PC-9 (cell line): ENCODE measurements at regions not wholly inside any gene's neighbourhood (a gene's known extent, or its start where the extent isn't known, plus 50 kb on each side); places are given as distances from the start of the nearest gene placed in this dataset.

Experiments used
- BruUV-seq: library from RNA; stranded (reverse); fragments of 400-500 nt; replicated peaks from 2 replicates; lab custom pipeline; 2021; lab: Mats Ljungman, UMichigan
- CTCF ChIA-PET: fragments of 300-600 bp; sonication (Branson Sonifier 250); formaldehyde crosslinking; loops from one replicate; lab custom pipeline; 2022; ENCODE audit warnings: antibody characterized with exemption; lab: Charles Lee
- POLR2A ChIA-PET: fragments of 300-600 bp; sonication (Branson Sonifier 250); formaldehyde crosslinking; loops from one replicate; lab custom pipeline; 2022; ENCODE audit warnings: antibody characterized with exemption; ENCODE audit not compliant: unreplicated experiment; lab: Charles Lee
- DNase-seq, 2 experiments: peaks; one replicate each; pipeline versions ENCODE4 v3.0.0 to v3.0.0-alpha.2; 2015 to 2022; ENCODE audit warnings: mixed read lengths in 1 of 2
- H2AFZ ChIP-seq: fragments of 200-600 bp; sonication (generic); 2 replicates; pipeline ENCODE4 v1.8.1; 2017; ENCODE audit warnings: antibody characterized with exemption
- H3F3A ChIP-seq: fragments of 200-600 bp; sonication (generic); 2 replicates; pipeline ENCODE4 v1.8.1; 2017; ENCODE audit warnings: antibody characterized with exemption, mild to moderate bottlenecking, low read depth; ENCODE audit not compliant: insufficient read depth
- H3K27ac ChIP-seq: fragments of 200-600 bp; sonication (generic); 2 replicates; pipeline ENCODE4 v1.6.1; 2016; ENCODE audit warnings: mixed run types
- H3K27me3 ChIP-seq: fragments of 200-600 bp; sonication (generic); 2 replicates; pipeline ENCODE4 v1.6.1; 2016; ENCODE audit warnings: low read depth, mixed run types; ENCODE audit not compliant: insufficient read depth
- H3K36me3 ChIP-seq: fragments of 200-600 bp; sonication (generic); 2 replicates; pipeline ENCODE4 v1.6.1; 2016; ENCODE audit warnings: low read depth, mixed run types
- H3K4me1 ChIP-seq: fragments of 200-600 bp; sonication (generic); replicated peaks from 2 replicates; pipeline ENCODE4 v1.6.1; 2016; ENCODE audit warnings: mixed run types; ENCODE audit not compliant: insufficient read depth
- H3K4me2 ChIP-seq: fragments of 200-600 bp; sonication (generic); 2 replicates; pipeline ENCODE4 v1.6.1; 2017; ENCODE audit warnings: mixed run types
- H3K4me3 ChIP-seq: fragments of 200-600 bp; sonication (generic); 2 replicates; pipeline ENCODE4 v1.6.1; 2016; ENCODE audit warnings: mixed run types
- H3K79me2 ChIP-seq: fragments of 200-600 bp; sonication (generic); 2 replicates; pipeline ENCODE4 v1.6.1; 2017; ENCODE audit warnings: low read depth, mixed run types
- H3K9me2 ChIP-seq: fragments of 200-600 bp; sonication (generic); 2 replicates; pipeline ENCODE4 v1.8.1; 2017; ENCODE audit warnings: mild to moderate bottlenecking; ENCODE audit not compliant: insufficient read depth
- H3K9me3 ChIP-seq: fragments of 200-600 bp; sonication (generic); 2 replicates; pipeline ENCODE4 v1.8.1; 2016; ENCODE audit warnings: low read depth; ENCODE audit not compliant: insufficient read depth
- H4K20me1 ChIP-seq: fragments of 200-600 bp; sonication (generic); 2 replicates; pipeline ENCODE4 v1.8.1; 2017; ENCODE audit not compliant: insufficient read depth
- EZH2 ChIP-seq: fragments of 200-600 bp; sonication (generic); IDR thresholded peaks from 2 replicates; pipeline ENCODE4 v1.8.0; 2017; ENCODE audit warnings: antibody characterized with exemption, low read depth
- intact Hi-C: fragments of 100-400 bp; cut with micrococcal nuclease; formaldehyde crosslinking; loops from one replicate; pipeline ENCODE4 v1.10.0; 2022; ENCODE audit not compliant: unreplicated experiment
- TF ChIP-seq, protein P1 (sequence below): fragments of 200-600 bp; sonication (generic); conservative IDR thresholded peaks from 2 replicates; pipeline ENCODE4 v1.6.1; 2017; ENCODE audit warnings: mixed run types, antibody characterized with exemption, mild to moderate bottlenecking, moderate library complexity

DNA sequence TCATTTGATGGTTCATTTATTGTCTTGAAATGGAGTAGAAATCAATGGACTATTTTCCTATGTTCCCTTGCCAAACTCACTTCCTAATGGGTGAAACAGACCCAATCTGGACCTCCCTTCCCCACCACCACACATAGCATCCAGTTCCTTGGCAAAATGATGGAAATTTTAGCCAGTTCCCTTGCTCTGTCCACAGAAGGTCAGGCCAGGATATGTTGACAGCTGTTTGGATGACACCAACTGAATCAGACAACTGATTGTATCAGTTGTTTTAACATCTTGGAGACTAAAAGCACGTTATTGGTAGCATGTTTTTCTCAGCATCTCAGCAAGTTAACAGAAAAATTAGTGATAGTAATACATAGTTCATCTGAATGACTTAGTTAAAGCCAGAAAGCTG, 534.8 kb downstream of the PSAT1 start:
- no peaks in the 10 kb centered on the region for H3K4me1 ChIP-seq
- intact Hi-C loops, result loop anchor here (10.0 kb wide), 1 partner anchor 93 kb away; no protein-coding TSS in a partner anchor
- no peak overlapping the region for H3K27ac ChIP-seq
- no peaks in the 10 kb centered on the region for H3K9me2 ChIP-seq
- H2AFZ ChIP-seq, result no peak overlapping the region
- ChIA-PET CTCF (no interaction called here), POLR2A (no interaction called here)
- no peak overlapping the region for H3K4me2 ChIP-seq
- no peaks in the 10 kb centered on the region for H3F3A ChIP-seq
- no peaks in the 10 kb centered on the region for H3K79me2 ChIP-seq
- BruUV-seq, result no TSS peak
- no peaks in the 10 kb centered on the region for H3K36me3 ChIP-seq
- H3K27me3 ChIP-seq, result no peaks in the 10 kb centered on the region
- H4K20me1 ChIP-seq, result no peaks in the 10 kb centered on the region
- no peak overlapping the region for H3K4me3 ChIP-seq
- no peaks in the 10 kb centered on the region for H3K9me3 ChIP-seq
- TF ChIP-seq, protein P1, sequence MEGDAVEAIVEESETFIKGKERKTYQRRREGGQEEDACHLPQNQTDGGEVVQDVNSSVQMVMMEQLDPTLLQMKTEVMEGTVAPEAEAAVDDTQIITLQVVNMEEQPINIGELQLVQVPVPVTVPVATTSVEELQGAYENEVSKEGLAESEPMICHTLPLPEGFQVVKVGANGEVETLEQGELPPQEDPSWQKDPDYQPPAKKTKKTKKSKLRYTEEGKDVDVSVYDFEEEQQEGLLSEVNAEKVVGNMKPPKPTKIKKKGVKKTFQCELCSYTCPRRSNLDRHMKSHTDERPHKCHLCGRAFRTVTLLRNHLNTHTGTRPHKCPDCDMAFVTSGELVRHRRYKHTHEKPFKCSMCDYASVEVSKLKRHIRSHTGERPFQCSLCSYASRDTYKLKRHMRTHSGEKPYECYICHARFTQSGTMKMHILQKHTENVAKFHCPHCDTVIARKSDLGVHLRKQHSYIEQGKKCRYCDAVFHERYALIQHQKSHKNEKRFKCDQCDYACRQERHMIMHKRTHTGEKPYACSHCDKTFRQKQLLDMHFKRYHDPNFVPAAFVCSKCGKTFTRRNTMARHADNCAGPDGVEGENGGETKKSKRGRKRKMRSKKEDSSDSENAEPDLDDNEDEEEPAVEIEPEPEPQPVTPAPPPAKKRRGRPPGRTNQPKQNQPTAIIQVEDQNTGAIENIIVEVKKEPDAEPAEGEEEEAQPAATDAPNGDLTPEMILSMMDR, result no peak
- TF ChIP-seq EZH2, result no peak
- DNase-seq, result no peak

DNA sequence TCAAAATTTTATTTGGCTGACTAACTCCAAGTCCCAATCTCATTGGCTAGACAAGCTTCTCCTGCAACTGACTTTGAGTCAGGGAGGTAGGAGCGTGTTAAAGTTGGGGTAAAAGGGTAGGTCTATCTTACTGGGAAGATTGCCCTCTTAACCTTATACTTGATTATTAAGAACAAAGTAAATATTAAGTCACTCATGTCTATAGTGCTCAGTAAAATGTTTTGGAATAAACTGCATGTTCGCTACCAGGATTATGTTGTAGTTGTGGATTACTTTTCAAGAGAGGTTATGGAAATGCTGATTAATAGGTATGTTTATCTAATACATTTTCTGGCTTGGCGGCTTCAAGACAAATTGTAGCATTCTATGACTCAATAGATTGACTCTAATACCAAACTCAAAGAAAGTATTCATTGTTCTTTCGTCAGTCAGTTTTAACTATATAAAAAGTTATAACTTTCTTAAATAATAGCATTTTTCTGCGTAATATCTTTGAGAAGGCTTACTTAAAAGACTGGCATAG, 539.1 kb downstream of the PSAT1 start:
- H4K20me1 ChIP-seq, result no peaks in the 10 kb centered on the region
- no peaks in the 10 kb centered on the region for H3K9me2 ChIP-seq
- no TSS peak for BruUV-seq
- no peak overlapping the region for H2AFZ ChIP-seq
- no peaks in the 10 kb centered on the region for H3K9me3 ChIP-seq
- CTCF ChIA-PET, result no interaction called here
- TF ChIP-seq EZH2, result no peak
- TF ChIP-seq, protein P1, result no peak
- H3K4me1 ChIP-seq, result no peaks in the 10 kb centered on the region
- DNase-seq, result no peak
- no peaks in the 10 kb centered on the region for H3K36me3 ChIP-seq
- no peak overlapping the region for H3K4me3 ChIP-seq
- intact Hi-C loops, result loop anchor here (10.0 kb wide), 1 partner anchor 89 kb away; no protein-coding TSS in a partner anchor
- H3K79me2 ChIP-seq, result no peaks in the 10 kb centered on the region
- no peaks in the 10 kb centered on the region for H3K27me3 ChIP-seq
- H3F3A ChIP-seq, result no peaks in the 10 kb centered on the region
- H3K27ac ChIP-seq, result no peak overlapping the region
- H3K4me2 ChIP-seq, result no peak overlapping the region
- POLR2A ChIA-PET, result no interaction called here

DNA sequence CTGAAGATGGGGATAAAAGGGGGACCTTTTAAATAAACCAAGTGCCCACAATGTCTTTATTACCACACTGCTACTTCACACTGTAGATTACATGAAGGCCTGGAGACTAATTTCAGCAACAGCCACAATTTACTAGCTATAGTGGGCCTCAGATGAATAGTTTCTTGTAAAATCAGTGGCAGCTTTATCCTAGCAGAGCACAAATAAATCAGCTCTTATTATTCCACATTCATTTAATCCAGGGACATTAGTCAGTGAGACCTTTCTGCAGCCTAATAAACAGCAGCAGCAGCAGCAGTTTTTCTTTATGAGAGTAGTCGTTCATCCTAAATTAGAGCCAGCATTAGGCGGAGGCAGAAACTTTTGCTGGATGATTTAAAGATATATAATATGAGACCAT, 542.3 kb downstream of the PSAT1 start:
- Histone ChIP-seq H3K9me3 (no peaks in the 10 kb centered on the region), H3K9me2 (no peaks in the 10 kb centered on the region), H3K27ac (no peak overlapping the region), H2AFZ (no peak overlapping the region), H3K36me3 (no peaks in the 10 kb centered on the region), H3F3A (no peaks in the 10 kb centered on the region), H3K4me3 (no peak overlapping the region), H3K79me2 (no peaks in the 10 kb centered on the region), H3K4me2 (no peak overlapping the region), H3K4me1 (no peaks in the 10 kb centered on the region), H3K27me3 (no peaks in the 10 kb centered on the region), H4K20me1 (no peaks in the 10 kb centered on the region)
- no TSS peak for BruUV-seq
- no peak for TF ChIP-seq EZH2
- POLR2A ChIA-PET, result no interaction called here
- CTCF ChIA-PET, result interaction anchor here (0.7 kb wide), 1 partner anchor 208 kb away, joined by 3 read pairs; no protein-coding TSS in a partner anchor
- intact Hi-C loops, result loop anchor here (10.0 kb wide), 1 partner anchor 86 kb away; no protein-coding TSS in a partner anchor
- no peak for DNase-seq

DNA sequence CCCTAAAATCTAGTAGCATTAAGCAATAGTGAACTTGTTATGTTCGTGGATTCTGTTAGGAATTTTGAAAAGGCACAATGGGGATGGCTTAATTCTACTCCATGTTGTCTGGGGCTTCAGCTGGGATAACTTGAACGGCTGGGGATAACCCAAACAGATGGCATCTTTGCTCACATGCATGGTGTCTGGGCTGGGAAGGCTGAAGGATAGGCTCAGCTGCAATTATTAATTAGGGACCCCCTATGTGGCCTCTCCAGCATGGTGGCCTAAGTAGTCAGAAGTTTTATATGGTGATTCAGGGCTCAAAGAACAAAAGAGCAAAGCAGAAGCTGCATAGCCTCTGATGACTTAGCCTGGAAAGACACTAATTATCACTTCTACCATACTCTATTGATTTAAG, 551.1 kb downstream of the PSAT1 start:
- no peak overlapping the region for H3K4me2 ChIP-seq
- BruUV-seq, result no TSS peak
- no peak overlapping the region for H3K4me3 ChIP-seq
- H3F3A ChIP-seq, result no peaks in the 10 kb centered on the region
- no peaks in the 10 kb centered on the region for H4K20me1 ChIP-seq
- no peaks in the 10 kb centered on the region for H3K79me2 ChIP-seq
- ChIA-PET CTCF (no interaction called here), POLR2A (no interaction called here)
- no peaks in the 10 kb centered on the region for H3K36me3 ChIP-seq
- no peaks in the 10 kb centered on the region for H3K9me3 ChIP-seq
- intact Hi-C loops, result loop anchor here (10.0 kb wide), 1 partner anchor 57 kb away; no protein-coding TSS in a partner anchor
- no peaks in the 10 kb centered on the region for H3K9me2 ChIP-seq
- H2AFZ ChIP-seq, result no peak overlapping the region
- H3K27ac ChIP-seq, result no peak overlapping the region
- no peaks in the 10 kb centered on the region for H3K4me1 ChIP-seq
- TF ChIP-seq, protein P1, result no peak
- TF ChIP-seq EZH2, result no peak
- H3K27me3 ChIP-seq, result no peaks in the 10 kb centered on the region
- no peak for DNase-seq
